ENCODE measurements at regions not wholly inside any gene's neighbourhood (a gene's known extent, or its start where the extent isn't known, plus 50 kb on each side); places are given as distances from the start of the nearest gene placed in this dataset.

- Histone ChIP-seq H3K9ac (replicated peaks; ENCODE audit: extremely low read depth, insufficient read depth, low read length) (no peak overlapping the region), H3K36me3 (ENCODE audit: control insufficient read depth in 2 of 2, extremely low read depth in 1 of 2, insufficient read depth in 2 of 2, low read length in 2 of 2) (no peaks in the 10 kb centered on the region), H3K9me1 (replicated peaks; ENCODE audit: control insufficient read depth, extremely low read depth, insufficient read depth, low read length) (no peaks in the 10 kb centered on the region), H3K4me3 (replicated peaks in 1 of 3; ENCODE audit: insufficient read depth in 1 of 3, low read depth in 1 of 3, low read length in 3 of 3) (no peak overlapping the region), H2AFZ (ENCODE audit: low read depth, low read length) (no peak overlapping the region), H4K20me1 (replicated peaks; ENCODE audit: control insufficient read depth, extremely low read depth, insufficient read depth, low read length) (no peaks in the 10 kb centered on the region), H3K27ac (ENCODE audit: insufficient read depth, low read depth, low read length) (no peak overlapping the region), H3K27me3 (ENCODE audit: control insufficient read depth in 2 of 2, insufficient read depth in 2 of 2, low read length in 2 of 2) (no peaks in the 10 kb centered on the region), H3K4me2 (ENCODE audit: insufficient read depth, low read length) (no peak overlapping the region), H3K79me2 (ENCODE audit: control insufficient read depth, insufficient read depth, low read length) (no peaks in the 10 kb centered on the region), H3K4me1 (ENCODE audit: control insufficient read depth, extremely low read depth, insufficient read depth, low read length) (no peaks in the 10 kb centered on the region), H3K9me3 (replicated peaks; ENCODE audit: control insufficient read depth, insufficient read depth, low read length) (no peaks in the 10 kb centered on the region)
- ChIA-PET CTCF (interaction anchor here (1.4 kb wide), 1 partner anchor 319 kb away, joined by 3 read pairs; no protein-coding TSS in a partner anchor), POLR2A (no interaction called here)
- dilution Hi-C loops (cut with MboI; ENCODE audit: extremely low pct_ligation_motif_present, low sequenced_read_pairs), result no loop called here
- no TSS peak for BruUV-seq (replicated peaks)
- no peak for TF ChIP-seq JUN (IDR thresholded peaks at IDR 0.05; ENCODE audit: borderline replicate concordance, insufficient read depth, insufficient read length, low read depth)
- TF ChIP-seq EZH2 (IDR thresholded peaks at IDR 0.05; ENCODE audit: borderline replicate concordance, low read depth, low read length, severe bottlenecking), result no peak
- no peak for TF ChIP-seq MYC (IDR thresholded peaks at IDR 0.05; ENCODE audit: low read depth, low read length)
- no peak for DNase-seq (ENCODE audit: low read depth, low spot score)
- intact Hi-C loops (cut with micrococcal nuclease), result no loop called here
- FAIRE-seq, result no peak
These were observed 60.9 kb upstream of the NECTIN1 start for GRCh38 chr11:119789766-119790407.

GRCh38 chr11:119788911-119789560, 60.0 kb upstream of the NECTIN1 start:
- no peaks in the 10 kb centered on the region for H3K79me2 ChIP-seq (ENCODE audit: control insufficient read depth, insufficient read depth, low read length)
- H3K4me2 ChIP-seq (ENCODE audit: insufficient read depth, low read length), result no peak overlapping the region
- H3K9me1 ChIP-seq (replicated peaks; ENCODE audit: control insufficient read depth, extremely low read depth, insufficient read depth, low read length), result no peaks in the 10 kb centered on the region
- H3K9ac ChIP-seq (replicated peaks; ENCODE audit: extremely low read depth, insufficient read depth, low read length), result no peak overlapping the region
- H4K20me1 ChIP-seq (replicated peaks; ENCODE audit: control insufficient read depth, extremely low read depth, insufficient read depth, low read length), result no peaks in the 10 kb centered on the region
- no peak overlapping the region for H2AFZ ChIP-seq (ENCODE audit: low read depth, low read length)
- ChIA-PET POLR2A (no interaction called here), CTCF (no interaction called here)
- no peaks in the 10 kb centered on the region for H3K4me1 ChIP-seq (ENCODE audit: control insufficient read depth, extremely low read depth, insufficient read depth, low read length)
- dilution Hi-C loops (cut with MboI; ENCODE audit: extremely low pct_ligation_motif_present, low sequenced_read_pairs), result no loop called here
- H3K4me3 ChIP-seq (replicated peaks in 1 of 3; ENCODE audit: insufficient read depth in 1 of 3, low read depth in 1 of 3, low read length in 3 of 3), result no peak overlapping the region
- H3K27me3 ChIP-seq (ENCODE audit: control insufficient read depth in 2 of 2, insufficient read depth in 2 of 2, low read length in 2 of 2), result no peaks in the 10 kb centered on the region
- DNase-seq (ENCODE audit: low read depth, low spot score), result no peak
- H3K27ac ChIP-seq (ENCODE audit: insufficient read depth, low read depth, low read length), result no peak overlapping the region
- FAIRE-seq, result no peak
- H3K9me3 ChIP-seq (replicated peaks; ENCODE audit: control insufficient read depth, insufficient read depth, low read length), result no peaks in the 10 kb centered on the region
- TF ChIP-seq GATA2 (IDR thresholded peaks at IDR 0.05; ENCODE audit: insufficient read depth, insufficient read length, low read depth, low read length) (no peak), JUN (IDR thresholded peaks at IDR 0.05; ENCODE audit: borderline replicate concordance, insufficient read depth, insufficient read length, low read depth) (no peak), CTCF (IDR thresholded peaks at IDR 0.05; ENCODE audit: extremely low read depth in 1 of 2, insufficient read depth in 1 of 2, low read depth in 1 of 2, low read length in 2 of 2) (no peak), FOS (IDR thresholded peaks at IDR 0.05; ENCODE audit: borderline replicate concordance, insufficient read depth, low read length) (no peak), POLR2A (IDR thresholded peaks at IDR 0.05; ENCODE audit: low read depth, low read length) (no peak), MAX (IDR thresholded peaks at IDR 0.05; ENCODE audit: insufficient read depth, insufficient read length) (no peak), MYC (IDR thresholded peaks at IDR 0.05; ENCODE audit: low read depth, low read length) (no peak), EZH2 (IDR thresholded peaks at IDR 0.05; ENCODE audit: borderline replicate concordance, low read depth, low read length, severe bottlenecking) (no peak), POLR2AphosphoS5 (IDR thresholded peaks at IDR 0.05; ENCODE audit: insufficient read depth, low read depth, low read length) (no peak)
- no peaks in the 10 kb centered on the region for H3K36me3 ChIP-seq (ENCODE audit: control insufficient read depth in 2 of 2, extremely low read depth in 1 of 2, insufficient read depth in 2 of 2, low read length in 2 of 2)
- intact Hi-C loops (cut with micrococcal nuclease), result no loop called here
- BruUV-seq (replicated peaks), result no TSS peak

Measured in endothelial cell of umbilical vein (primary cell).